HepG2 (cell line): ENCODE measurements at regions not wholly inside any gene's neighbourhood (a gene's known extent, or its start where the extent isn't known, plus 50 kb on each side); places are given as distances from the start of the nearest gene placed in this dataset.
"Not testable (repeated sequence)": the region's sequence is repeated elsewhere in the genome, so short reads cannot be mapped to it uniquely, and the experiment has no call there.

Source experiments
- ATAC-seq: fragments of 200-7000 bp; cut with Tn5 transposase; 3 replicates; pipeline ENCODE4 v1.9.1; 2020; ENCODE audit warnings: mild to moderate bottlenecking, moderate library complexity
- BruUV-seq: library from RNA; stranded (reverse); fragments of 400-500 nt; replicated peaks from 2 replicates; lab custom pipeline; 2021; lab: Mats Ljungman, UMichigan
- CTCF ChIA-PET: fragments of 300-600 bp; formaldehyde crosslinking; extraction: SDS; loops from one replicate; lab custom pipeline; 2021; ENCODE audit warnings: low total read pairs, inconsistent platforms, low intra/inter-chr PET ratio; lab: Yijun Ruan, JAX
- POLR2A ChIA-PET: fragments of 350-600 bp; sonication (Branson Sonifier 250); formaldehyde crosslinking; loops from one replicate; lab custom pipeline; 2020; ENCODE audit warnings: antibody characterized with exemption, inconsistent platforms; lab: Yijun Ruan, JAX
- DNase-seq: peaks from one replicate; pipeline ENCODE4 v3.0.0-alpha.2; 2015; ENCODE audit warnings: low spot score
- FAIRE-seq: peaks from 3 replicates; lab custom pipeline; 2011; peaks lifted over from hg19 to GRCh38; lab: Jason Lieb, UNC
- H2AFZ ChIP-seq: one replicate; pipeline ENCODE4 v1.6.1; 2011; ENCODE audit warnings: low read length, inconsistent platforms
- H3K27ac ChIP-seq: fragments of 300-600 bp; 3 replicates; pipeline ENCODE4 v1.8.0; 2011; ENCODE audit warnings: mixed run types, mild to moderate bottlenecking, mixed read lengths, low read length, inconsistent platforms; ENCODE audit not compliant: insufficient read depth; ENCODE audit errors: extremely low read length
- H3K27me3 ChIP-seq, 2 experiments: fragments of 200-600 bp in 1 of 2; 2 replicates in 1 of 2; 3 replicates in 1 of 2; pipeline versions ENCODE4 v1.6.0 to v1.8.0; 2011; ENCODE audit warnings: low read length in 2 of 2, mild to moderate bottlenecking in 2 of 2, moderate library complexity in 2 of 2, inconsistent platforms in 1 of 2; ENCODE audit not compliant: insufficient read depth in 2 of 2, control insufficient read depth in 1 of 2
- H3K36me3 ChIP-seq, 2 experiments: fragments of 200-600 bp in 1 of 2; replicated peaks in 1 of 2; 2 replicates in 1 of 2; 3 replicates in 1 of 2; pipeline versions ENCODE4 v1.5.1 to v1.8.0; 2011; ENCODE audit warnings: low read length in 2 of 2, inconsistent platforms in 1 of 2; ENCODE audit not compliant: insufficient read depth in 2 of 2, control insufficient read depth in 1 of 2
- H3K4me1 ChIP-seq: 2 replicates; pipeline ENCODE4 v1.5.1; 2012; ENCODE audit warnings: low read length, inconsistent platforms; ENCODE audit not compliant: insufficient read depth
- H3K4me2 ChIP-seq: 2 replicates; pipeline ENCODE4 v1.6.0; 2011; ENCODE audit warnings: low read depth, low read length, inconsistent platforms
- H3K4me3 ChIP-seq, 3 experiments: fragments of 200-600 bp in 1 of 3; sonication (generic), shearing (Covaris generic) in 1 of 3; replicated peaks in 1 of 3; 2 replicates each; pipeline ENCODE4 v1.5.1; 2011 to 2016; ENCODE audit warnings: low read length in 3 of 3, inconsistent platforms in 2 of 3, low read depth in 2 of 3, mild to moderate bottlenecking in 2 of 3, control low read depth in 1 of 3, mixed read lengths in 1 of 3; ENCODE audit not compliant: insufficient read depth in 1 of 3
- H3K79me2 ChIP-seq: one replicate; pipeline ENCODE4 v1.6.1; 2011; ENCODE audit warnings: low read length, inconsistent platforms; ENCODE audit not compliant: insufficient read depth
- H3K9ac ChIP-seq: 2 replicates; pipeline ENCODE4 v1.6.0; 2011; ENCODE audit warnings: mild to moderate bottlenecking, low read depth, low read length, inconsistent platforms; ENCODE audit not compliant: insufficient read depth
- H3K9me3 ChIP-seq: 2 replicates; pipeline ENCODE4 v1.5.1; 2012; ENCODE audit warnings: mild to moderate bottlenecking, low read length
- H4K20me1 ChIP-seq: 2 replicates; pipeline ENCODE4 v1.6.0; 2011; ENCODE audit warnings: inconsistent platforms, mild to moderate bottlenecking, low read length, moderate library complexity; ENCODE audit not compliant: insufficient read depth
- ELF1 ChIP-seq: sonication (generic); formaldehyde crosslinking; IDR thresholded peaks from 2 replicates; pipeline ENCODE4 v1.4.0; 2020; ENCODE audit warnings: missing genetic modification reagents
- GABPA ChIP-seq, 2 experiments: IDR thresholded peaks; 2 replicates each; pipeline ENCODE4 v1.6.1; 2011 to 2016; ENCODE audit warnings: low read depth in 2 of 2, low read length in 1 of 2, missing biosample characterization in 1 of 2, missing genetic modification characterization in 1 of 2
- GABPB1 ChIP-seq: IDR thresholded peaks from 2 replicates; pipeline ENCODE4 v1.6.1; 2016; ENCODE audit warnings: mild to moderate bottlenecking, missing genetic modification reagents, moderate library complexity, missing compliant biosample characterization
- KAT8 ChIP-seq: IDR thresholded peaks from 2 replicates; pipeline ENCODE4 v1.6.1; 2016; ENCODE audit warnings: missing genetic modification reagents, missing compliant biosample characterization
- NBN ChIP-seq: fragments of 450-650 bp; conservative IDR thresholded peaks from 2 replicates; pipeline ENCODE4 v1.6.1; 2017
- NFYB ChIP-seq: sonication (generic); formaldehyde crosslinking; IDR thresholded peaks from 2 replicates; pipeline ENCODE4 v1.4.0; 2020; ENCODE audit warnings: missing genetic modification reagents
- NFYC ChIP-seq: IDR thresholded peaks from 2 replicates; pipeline ENCODE4 v1.6.1; 2016; ENCODE audit warnings: missing genetic modification reagents, missing compliant biosample characterization
- PHF20 ChIP-seq: sonication (generic); formaldehyde crosslinking; IDR thresholded peaks from 2 replicates; pipeline ENCODE4 v1.5.0; 2020; ENCODE audit warnings: mild to moderate bottlenecking, missing genetic modification reagents
- SAP130 ChIP-seq: IDR thresholded peaks from 2 replicates; pipeline ENCODE4 v1.6.1; 2016; ENCODE audit warnings: low read depth
- SOX5 ChIP-seq: IDR thresholded peaks from 2 replicates; pipeline ENCODE4 v1.6.1; 2016; ENCODE audit warnings: borderline replicate concordance
- TAF1 ChIP-seq: sonication (generic); formaldehyde crosslinking; IDR thresholded peaks from 2 replicates; pipeline ENCODE4 v1.4.0; 2020; ENCODE audit warnings: missing genetic modification reagents
- THAP11 ChIP-seq: IDR thresholded peaks from 2 replicates; pipeline ENCODE4 v1.6.1; 2016; ENCODE audit warnings: missing biosample characterization, missing genetic modification reagents
- USF2 ChIP-seq, 2 experiments: sonication (generic) in 1 of 2; formaldehyde crosslinking in 1 of 2; IDR thresholded peaks; 2 replicates each; pipeline versions ENCODE4 v1.5.1 to v1.6.1; 2011 to 2020; ENCODE audit warnings: borderline replicate concordance in 1 of 2, low read depth in 1 of 2, low read length in 1 of 2, mild to moderate bottlenecking in 1 of 2, missing genetic modification reagents in 1 of 2, moderate library complexity in 1 of 2
- ZNF770 ChIP-seq: sonication (generic); formaldehyde crosslinking; IDR thresholded peaks from 2 replicates; pipeline ENCODE4 v1.5.0; 2020; ENCODE audit warnings: mild to moderate bottlenecking, missing genetic modification reagents
- ZSCAN21 ChIP-seq: sonication (generic); formaldehyde crosslinking; IDR thresholded peaks from 2 replicates; pipeline ENCODE4 v1.8.0; 2022; ENCODE audit warnings: mild to moderate bottlenecking, missing genetic modification reagents, moderate library complexity, borderline replicate concordance
- WGBS: methylation state at CpG from one replicate; pipeline ENCODE4 v1.1.6; 2017; ENCODE audit warnings: low lambda C conversion rate; 5-methylcytosine and 5-hydroxymethylcytosine counted together
- in situ Hi-C: cut with HindIII; loops from 2 replicates; pipeline ENCODE4 v1.10.0; 2017; ENCODE audit warnings: low pct_unique_long_range_greater_than_20kb; ENCODE audit not compliant: extremely low pct_ligation_motif_present
- intact Hi-C: fragments of 100-400 bp; cut with micrococcal nuclease; formaldehyde crosslinking; loops from one replicate; pipeline ENCODE4 v1.10.0; 2022; ENCODE audit not compliant: unreplicated experiment

- TF ChIP-seq ZNF770 (CRISPR knock-in tag): peak; percentile 35; the same call in 1 of the 2 replicates
- intact Hi-C loops, in situ Hi-C loops: not testable (repeated sequence)
These were observed 91.4 kb upstream of the VGLL4 start for GRCh38 chr3:11735111-11735510.

GRCh38 chr3:11733914-11734313 lies 90.2 kb upstream of the VGLL4 start:
- POLR2A ChIA-PET: no interaction called here
- H3K4me3 ChIP-seq: peak overlapping the region in 1 of 3 experiments; percentile 37; a peak in 2 of 6 replicates
- intact Hi-C loops (no loop called here), in situ Hi-C loops (no loop called here)
- H3K27me3 ChIP-seq: peaks cover 2 to 14% of the 10 kb centered on the region in 2 experiments; a peak in 2 of 5 replicates
- BruUV-seq: no TSS peak
- peaks cover 21% of the 10 kb centered on the region for H3K4me1 ChIP-seq
- no peaks in the 10 kb centered on the region for H3K36me3 ChIP-seq
- no peak overlapping the region for H3K9ac ChIP-seq
- FAIRE-seq (no peak), ATAC-seq (peak; percentile 83), DNase-seq (peak; percentile 40)
- H3K79me2 ChIP-seq: no peaks in the 10 kb centered on the region
- no peak overlapping the region for H3K27ac ChIP-seq
- WGBS: 5% methylated on average over 7 of the region's 7 CpGs
- no peaks in the 10 kb centered on the region for H4K20me1 ChIP-seq
- H3K9me3 ChIP-seq: no peaks in the 10 kb centered on the region
- peak overlapping the region; percentile 49 for H2AFZ ChIP-seq
- CTCF ChIA-PET: no interaction called here
- peak overlapping the region; percentile 65 for H3K4me2 ChIP-seq
- TF ChIP-seq NFYC (CRISPR knock-in tag): peak; percentile 63
- no peak for TF ChIP-seq NBN
- TF ChIP-seq SOX5 (CRISPR knock-in tag): no peak
- peak; percentile 40; the same call in 1 of the 2 replicates for TF ChIP-seq NFYB
- peak; percentile 35; the same call in 1 of the 2 replicates for TF ChIP-seq KAT8 (CRISPR knock-in tag)
- TF ChIP-seq SAP130 (CRISPR knock-in tag): peak; percentile 24; the same call in 1 of the 2 replicates
- peak; percentile 36; the same call in 1 of the 2 replicates for TF ChIP-seq THAP11
- no peak for TF ChIP-seq ZSCAN21 (CRISPR knock-in tag)
- TF ChIP-seq TAF1 (CRISPR knock-in tag): 0 out of 2 replicates have a peak, but pooled peaks have one; percentile 24
- TF ChIP-seq USF2 (IDR thresholded peaks at IDR 0.05; ENCODE audit: low read depth, low read length): 0 out of 2 replicates have a peak, but pooled peaks have one; percentile 28
- TF ChIP-seq USF2 (CRISPR knock-in tag; IDR thresholded peaks at IDR 0.05; ENCODE audit: borderline replicate concordance): peak; percentile 68; the same call in 1 of the 2 replicates
- no peak for TF ChIP-seq GABPA (IDR thresholded peaks at IDR 0.05; ENCODE audit: low read depth, low read length)
- 0 out of 2 replicates have a peak, but pooled peaks have one; percentile 35 for TF ChIP-seq GABPA (CRISPR knock-in tag; IDR thresholded peaks at IDR 0.05; ENCODE audit: low read depth)
- TF ChIP-seq GABPB1: 0 out of 2 replicates have a peak, but pooled peaks have one; percentile 30
- TF ChIP-seq ELF1 (CRISPR knock-in tag): peak; percentile 69
- TF ChIP-seq PHF20: 0 out of 2 replicates have a peak, but pooled peaks have one; percentile 10

More at GRCh38 chr3:11735111-11735510, 91.4 kb upstream of the VGLL4 start:
- DNase-seq, BruUV-seq, CTCF ChIA-PET, H3K9ac ChIP-seq, POLR2A ChIA-PET, H4K20me1 ChIP-seq, H3K36me3 ChIP-seq, H2AFZ ChIP-seq, H3K4me3 ChIP-seq, H3K4me2 ChIP-seq, H3K9me3 ChIP-seq, H3K27ac ChIP-seq, H3K79me2 ChIP-seq, FAIRE-seq, ATAC-seq: not testable (repeated sequence)
- 70% methylated on average over 4 of the region's 4 CpGs for WGBS
- peaks cover 21% of the 10 kb centered on the region for H3K4me1 ChIP-seq
- H3K27me3 ChIP-seq: peaks cover 2 to 11% of the 10 kb centered on the region in 2 experiments; a peak in 2 of 5 replicates
